ENCODE measurements at regions not wholly inside any gene's neighbourhood (a gene's known extent, or its start where the extent isn't known, plus 50 kb on each side); places are given as distances from the start of the nearest gene placed in this dataset.

DNA sequence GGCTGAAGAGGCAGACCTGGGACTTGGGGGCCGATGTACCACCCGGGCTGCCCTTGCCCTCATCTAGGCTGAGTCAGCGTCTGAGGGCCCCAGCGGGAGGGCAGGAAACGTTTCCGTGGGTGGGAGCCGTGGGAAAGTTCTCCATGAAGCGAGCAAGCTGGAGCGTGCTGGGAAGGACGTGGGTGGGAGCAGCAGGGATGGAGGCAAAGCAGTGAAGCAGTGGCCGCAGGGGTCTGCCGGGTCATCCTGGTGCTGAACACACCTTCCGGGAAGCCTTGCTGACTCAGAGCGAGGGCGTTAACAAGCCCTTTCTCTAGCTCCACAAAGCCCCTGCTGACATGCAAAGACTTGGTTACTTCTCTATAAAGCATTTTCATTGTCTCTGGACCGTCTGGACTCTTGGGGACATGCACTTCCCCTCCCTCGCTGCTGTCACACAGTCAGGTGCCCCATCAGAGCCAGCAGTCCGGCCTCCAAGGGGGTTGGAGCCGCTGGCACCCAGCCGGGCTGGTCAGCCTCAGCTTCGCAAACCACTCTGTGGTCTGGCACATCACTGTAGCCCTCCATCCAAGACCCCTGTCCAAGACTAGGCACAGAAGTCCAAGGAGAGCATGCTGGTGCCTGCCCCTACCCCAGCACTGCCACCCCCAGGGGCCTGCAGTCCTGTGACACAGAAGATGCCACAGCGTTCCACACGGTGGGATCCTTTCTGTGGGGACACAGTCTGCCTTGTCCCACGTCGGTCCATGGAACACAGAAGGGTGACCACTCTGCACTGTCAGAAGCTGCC, 115.1 kb upstream of the GPC1 start:
- no peak overlapping the region for H3K4me3 ChIP-seq (ENCODE audit: low read length)
- TF ChIP-seq, protein P1, sequence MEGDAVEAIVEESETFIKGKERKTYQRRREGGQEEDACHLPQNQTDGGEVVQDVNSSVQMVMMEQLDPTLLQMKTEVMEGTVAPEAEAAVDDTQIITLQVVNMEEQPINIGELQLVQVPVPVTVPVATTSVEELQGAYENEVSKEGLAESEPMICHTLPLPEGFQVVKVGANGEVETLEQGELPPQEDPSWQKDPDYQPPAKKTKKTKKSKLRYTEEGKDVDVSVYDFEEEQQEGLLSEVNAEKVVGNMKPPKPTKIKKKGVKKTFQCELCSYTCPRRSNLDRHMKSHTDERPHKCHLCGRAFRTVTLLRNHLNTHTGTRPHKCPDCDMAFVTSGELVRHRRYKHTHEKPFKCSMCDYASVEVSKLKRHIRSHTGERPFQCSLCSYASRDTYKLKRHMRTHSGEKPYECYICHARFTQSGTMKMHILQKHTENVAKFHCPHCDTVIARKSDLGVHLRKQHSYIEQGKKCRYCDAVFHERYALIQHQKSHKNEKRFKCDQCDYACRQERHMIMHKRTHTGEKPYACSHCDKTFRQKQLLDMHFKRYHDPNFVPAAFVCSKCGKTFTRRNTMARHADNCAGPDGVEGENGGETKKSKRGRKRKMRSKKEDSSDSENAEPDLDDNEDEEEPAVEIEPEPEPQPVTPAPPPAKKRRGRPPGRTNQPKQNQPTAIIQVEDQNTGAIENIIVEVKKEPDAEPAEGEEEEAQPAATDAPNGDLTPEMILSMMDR (IDR thresholded peaks at IDR 0.05; ENCODE audit: insufficient read depth, low read depth, low read length, missing control alignments) = no peak
- DNase-seq (ENCODE audit: low read depth) = peak; percentile 79

GRCh38 chr2:240322231-240322955, 113.1 kb upstream of the GPC1 start:
- TF ChIP-seq, protein P1 (IDR thresholded peaks at IDR 0.05; ENCODE audit: insufficient read depth, low read depth, low read length, missing control alignments) = no peak
- no peak for DNase-seq (ENCODE audit: low read depth)
- H3K4me3 ChIP-seq (ENCODE audit: low read length) = no peak overlapping the region

DNA sequence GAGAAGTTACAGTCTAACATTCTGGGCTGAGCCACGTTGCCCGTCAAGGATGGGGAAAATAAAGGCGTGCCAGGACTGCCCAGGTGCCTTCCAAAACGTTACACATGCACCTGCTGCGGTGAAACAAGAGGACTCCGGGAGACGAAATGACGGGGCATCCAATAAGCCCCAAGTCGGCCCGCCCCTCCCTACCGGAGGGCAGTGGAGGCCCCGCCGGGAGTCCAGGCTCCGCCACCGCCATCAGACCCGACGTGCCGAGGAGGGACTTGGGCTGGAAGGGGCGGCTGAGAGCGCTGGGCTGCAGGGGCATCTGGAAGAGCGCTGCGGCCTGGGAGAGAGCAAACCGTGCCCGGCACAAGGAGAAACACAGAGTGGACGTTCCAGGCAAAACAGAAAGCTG, 112.5 kb upstream of the GPC1 start:
- TF ChIP-seq, protein P1 (IDR thresholded peaks at IDR 0.05; ENCODE audit: insufficient read depth, low read depth, low read length, missing control alignments) = no peak
- DNase-seq (ENCODE audit: low read depth) = no peak
- no peak overlapping the region for H3K4me3 ChIP-seq (ENCODE audit: low read length)

- H3K4me3 ChIP-seq (ENCODE audit: low read length) = no peak overlapping the region
- no peak for DNase-seq (ENCODE audit: low read depth)
- TF ChIP-seq, protein P1 (IDR thresholded peaks at IDR 0.05; ENCODE audit: insufficient read depth, low read depth, low read length, missing control alignments) = no peak
Observed at GRCh38 chr2:240323601-240324291, 111.7 kb upstream of the GPC1 start.

DNA sequence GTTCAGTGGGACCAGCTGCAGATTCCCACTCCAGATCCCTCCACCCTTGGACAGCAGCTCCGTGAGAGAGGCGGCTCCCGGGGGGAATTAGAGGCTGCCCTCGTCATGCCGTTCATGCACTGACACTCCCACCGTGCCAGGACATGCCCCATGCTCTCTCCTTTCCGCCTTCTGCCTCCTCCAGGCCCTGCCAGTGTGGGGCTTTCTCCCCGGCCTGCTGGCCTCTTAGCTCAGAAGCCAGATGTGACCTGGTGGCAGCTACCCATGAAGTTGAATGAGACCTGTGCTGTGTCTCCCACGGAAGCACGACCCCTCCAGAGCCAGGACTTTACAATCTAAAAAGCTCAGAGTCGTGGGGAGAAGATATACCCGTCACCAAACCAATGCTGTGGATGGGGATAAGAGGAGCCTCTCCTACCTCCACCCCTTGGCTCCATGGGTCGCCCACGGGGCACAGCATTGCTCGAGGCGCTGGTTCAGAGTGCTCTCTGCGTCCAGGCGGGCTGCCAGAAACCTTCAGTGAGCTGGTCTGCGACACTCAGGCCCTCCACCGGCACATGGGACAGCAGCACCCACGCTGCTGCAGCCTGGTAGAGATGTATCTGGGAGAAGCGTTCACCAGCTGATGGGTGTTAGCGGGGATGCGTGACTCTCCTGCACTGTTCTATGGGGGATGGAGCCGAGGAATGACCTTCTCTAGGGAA, 111.0 kb upstream of the GPC1 start:
- TF ChIP-seq, protein P1 (IDR thresholded peaks at IDR 0.05; ENCODE audit: insufficient read depth, low read depth, low read length, missing control alignments) = no peak
- DNase-seq (ENCODE audit: low read depth) = peak; percentile 54

More for the DNA sequence above, 111.0 kb upstream of the GPC1 start:
- no peak overlapping the region for H3K4me3 ChIP-seq (ENCODE audit: low read length)

Measured in epithelial cell of esophagus (primary cell).